CD4-positive, CD25-positive, alpha-beta regulatory T cell (primary cell): ENCODE measurements at regions not wholly inside any gene's neighbourhood (a gene's known extent, or its start where the extent isn't known, plus 50 kb on each side); places are given as distances from the start of the nearest gene placed in this dataset.

Source experiments
- ATAC-seq, 2 donors: fragments of 150-1000 bp; cut with Tn5 transposase; one replicate each; pipeline ENCODE4 v1.10.0; 2021; ENCODE audit warnings: low read depth in 2 of 2, moderate number of reproducible peaks in 2 of 2, moderate library complexity in 1 of 2
- DNase-seq, 3 donors: peaks; one replicate each; pipeline versions ENCODE4 v3.0.0 to v3.0.0-alpha.2; 2012 to 2022; ENCODE audit warnings: mixed read lengths in 1 of 3
- H3K27ac ChIP-seq: one replicate; pipeline ENCODE4 v1.7.0; 2013; ENCODE audit warnings: mild to moderate bottlenecking, low read length; ENCODE audit not compliant: insufficient read depth, poor library complexity, severe bottlenecking
- H3K27me3 ChIP-seq: one replicate; pipeline ENCODE4 v1.7.0; 2013; ENCODE audit warnings: low read length; ENCODE audit not compliant: control insufficient read depth, insufficient read depth
- H3K36me3 ChIP-seq: one replicate; pipeline ENCODE4 v1.7.0; 2013; ENCODE audit warnings: mild to moderate bottlenecking, low read length, moderate library complexity; ENCODE audit not compliant: control insufficient read depth, insufficient read depth
- H3K4me1 ChIP-seq: 2 replicates; pipeline ENCODE4 v1.7.0; 2013; ENCODE audit warnings: mild to moderate bottlenecking, low read length; ENCODE audit not compliant: insufficient read depth, control insufficient read depth, poor library complexity, severe bottlenecking
- H3K4me3 ChIP-seq: one replicate; pipeline ENCODE4 v1.7.0; 2013; ENCODE audit warnings: low read depth, mild to moderate bottlenecking, low read length, moderate library complexity
- H3K9me3 ChIP-seq, 2 experiments: 1 replicate in 1 of 2; 2 replicates in 1 of 2; pipeline ENCODE4 v1.7.0; 2013; ENCODE audit warnings: low read length in 2 of 2, mild to moderate bottlenecking in 1 of 2, moderate library complexity in 1 of 2; ENCODE audit not compliant: control insufficient read depth in 2 of 2
- H3K27ac Mint-ChIP-seq, 3 donors: one replicate each; pipeline ENCODE4 v1.8.0; 2020 to 2022; ENCODE audit warnings: mild to moderate bottlenecking in 3 of 3, mixed read lengths in 3 of 3, moderate library complexity in 2 of 3
- H3K27me3 Mint-ChIP-seq: one replicate; pipeline ENCODE4 v1.8.0; 2022; ENCODE audit warnings: mild to moderate bottlenecking, mixed read lengths
- H3K36me3 Mint-ChIP-seq: one replicate; pipeline ENCODE4 v1.8.0; 2020; ENCODE audit warnings: mixed read lengths
- H3K4me1 Mint-ChIP-seq, 4 donors: one replicate each; pipeline ENCODE4 v1.8.0; 2020 to 2022; ENCODE audit warnings: mixed read lengths in 4 of 4, mild to moderate bottlenecking in 1 of 4
- H3K4me3 Mint-ChIP-seq, 4 donors: one replicate each; pipeline ENCODE4 v1.8.0; 2020 to 2022; ENCODE audit warnings: mild to moderate bottlenecking in 4 of 4, mixed read lengths in 4 of 4, moderate library complexity in 3 of 4
- H3K9me3 Mint-ChIP-seq, 7 donors: one replicate each; pipeline ENCODE4 v1.8.0; 2020 to 2022; ENCODE audit warnings: mixed read lengths in 7 of 7, mild to moderate bottlenecking in 3 of 7, moderate library complexity in 2 of 7

DNA sequence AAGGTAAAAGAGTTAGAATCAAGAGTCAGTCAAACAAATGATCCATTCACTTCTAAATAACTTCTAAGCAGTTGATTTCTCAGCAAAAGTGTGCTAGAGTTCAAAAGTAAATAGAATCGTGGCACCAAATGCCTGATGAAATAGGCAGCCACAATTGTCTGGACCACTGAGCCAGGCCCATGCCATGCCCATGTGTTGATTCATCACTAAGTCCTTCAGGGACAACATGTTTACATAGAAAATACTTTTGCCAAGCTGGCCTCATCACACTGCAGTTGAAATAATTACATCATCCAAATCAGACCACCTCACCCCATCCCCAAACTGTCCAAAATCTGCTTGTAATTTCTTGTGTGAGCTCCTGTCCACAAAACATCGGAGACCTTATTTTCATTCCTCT lies 216.3 kb downstream of the IGSF11 start:
- Histone ChIP-seq H3K27me3 (no peaks in the 10 kb centered on the region), H3K4me3 (no peak overlapping the region), H3K36me3 (no peaks in the 10 kb centered on the region), H3K4me1 (no peaks in the 10 kb centered on the region), H3K9me3 (no peaks in the 10 kb centered on the region), H3K27ac (no peak overlapping the region)
- H3K9me3 Mint-ChIP-seq = no peaks in the 10 kb centered on the region
- DNase-seq (no peak), ATAC-seq (no peak)
- H3K27ac Mint-ChIP-seq = no peak overlapping the region
- peaks cover 7% of the 10 kb centered on the region for H3K27me3 Mint-ChIP-seq
- H3K36me3 Mint-ChIP-seq = no peaks in the 10 kb centered on the region
- H3K4me1 Mint-ChIP-seq = peaks cover 0 to 2% (median 0%) of the 10 kb centered on the region in 4 donors
- H3K4me3 Mint-ChIP-seq = no peak overlapping the region

DNA sequence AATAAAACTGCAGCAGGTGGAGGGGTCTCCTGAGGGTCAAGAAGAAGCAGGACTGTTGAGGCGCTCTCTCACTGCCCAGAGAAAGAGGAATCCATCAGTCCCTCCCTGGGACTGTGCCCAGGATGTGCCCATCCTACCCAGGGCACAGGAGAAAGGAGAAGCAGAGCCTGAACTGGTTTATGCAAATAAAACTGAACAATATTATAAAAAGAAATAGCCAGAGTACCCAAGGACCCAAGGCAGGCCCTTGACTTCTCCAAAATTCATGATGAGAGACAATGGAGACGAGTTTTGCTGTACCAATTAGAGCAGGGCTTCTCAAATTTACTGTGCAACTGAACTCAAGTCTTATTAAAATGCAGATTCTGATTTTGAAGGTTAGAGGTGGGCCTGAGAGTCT lies 211.0 kb downstream of the IGSF11 start:
- H3K9me3 ChIP-seq = no peaks in the 10 kb centered on the region
- no peaks in the 10 kb centered on the region for H3K36me3 ChIP-seq
- no peaks in the 10 kb centered on the region for H3K9me3 Mint-ChIP-seq
- no peak overlapping the region for H3K4me3 ChIP-seq
- H3K36me3 Mint-ChIP-seq = no peaks in the 10 kb centered on the region
- DNase-seq (no peak), ATAC-seq (no peak)
- H3K27me3 Mint-ChIP-seq = no peaks in the 10 kb centered on the region
- H3K4me1 Mint-ChIP-seq = no peaks in the 10 kb centered on the region
- no peak overlapping the region for H3K27ac ChIP-seq
- no peaks in the 10 kb centered on the region for H3K4me1 ChIP-seq
- peaks cover 3% of the 10 kb centered on the region for H3K27me3 ChIP-seq
- no peak overlapping the region for H3K27ac Mint-ChIP-seq
- H3K4me3 Mint-ChIP-seq = no peak overlapping the region

DNA sequence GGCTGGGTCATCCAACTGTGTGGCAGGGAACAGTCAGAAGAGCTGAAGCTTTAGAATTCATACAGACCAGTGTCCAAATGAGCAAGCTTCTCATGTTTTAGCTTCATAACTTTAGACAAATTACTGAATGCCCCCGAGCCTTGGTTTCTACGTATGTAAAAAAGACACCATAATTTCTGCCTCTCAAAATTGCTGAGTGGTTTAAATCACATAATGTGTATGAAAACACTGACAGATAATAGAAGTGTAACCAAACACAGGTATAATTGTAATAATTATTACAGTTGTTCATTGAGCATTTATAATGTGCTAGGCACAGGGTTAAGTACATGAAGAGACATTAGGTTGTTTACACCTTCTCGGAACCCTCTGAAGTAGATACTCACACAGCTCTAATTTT lies 207.2 kb downstream of the IGSF11 start:
- Mint-ChIP-seq H3K4me1 (no peaks in the 10 kb centered on the region), H3K27me3 (no peaks in the 10 kb centered on the region), H3K36me3 (no peaks in the 10 kb centered on the region), H3K9me3 (no peaks in the 10 kb centered on the region), H3K4me3 (no peak overlapping the region), H3K27ac (no peak overlapping the region)
- ATAC-seq (no peak), DNase-seq (no peak)
- H3K36me3 ChIP-seq = no peaks in the 10 kb centered on the region
- no peaks in the 10 kb centered on the region for H3K9me3 ChIP-seq
- no peak overlapping the region for H3K4me3 ChIP-seq
- no peaks in the 10 kb centered on the region for H3K4me1 ChIP-seq
- peaks cover 3% of the 10 kb centered on the region for H3K27me3 ChIP-seq
- no peak overlapping the region for H3K27ac ChIP-seq

DNA sequence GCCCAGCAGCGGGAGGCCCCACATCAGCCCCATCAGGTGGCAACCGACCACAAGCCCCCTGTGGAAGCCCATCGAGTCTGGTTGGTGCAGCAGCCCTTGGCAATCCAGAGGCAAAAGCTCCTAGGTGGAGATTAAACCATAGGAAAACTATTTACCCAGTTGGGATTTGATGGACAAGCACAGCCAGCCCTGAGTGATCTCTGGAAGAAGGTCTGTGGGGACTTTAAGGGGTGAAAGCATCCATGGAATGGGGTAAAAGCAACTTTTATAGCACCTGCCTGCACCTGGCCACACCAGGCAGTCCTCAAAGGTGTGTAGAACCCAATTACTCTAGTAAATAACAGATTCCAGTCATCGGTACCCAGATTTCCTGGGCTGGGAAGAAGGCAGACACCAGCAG lies 206.3 kb downstream of the IGSF11 start:
- Mint-ChIP-seq H3K4me1 (no peaks in the 10 kb centered on the region), H3K27ac (no peak overlapping the region), H3K36me3 (no peaks in the 10 kb centered on the region), H3K27me3 (no peaks in the 10 kb centered on the region), H3K9me3 (no peaks in the 10 kb centered on the region), H3K4me3 (no peak overlapping the region)
- Histone ChIP-seq H3K4me3 (no peak overlapping the region), H3K27me3 (peaks cover 3% of the 10 kb centered on the region), H3K36me3 (no peaks in the 10 kb centered on the region), H3K27ac (no peak overlapping the region), H3K4me1 (no peaks in the 10 kb centered on the region), H3K9me3 (no peaks in the 10 kb centered on the region)
- DNase-seq (no peak), ATAC-seq (no peak)

DNA sequence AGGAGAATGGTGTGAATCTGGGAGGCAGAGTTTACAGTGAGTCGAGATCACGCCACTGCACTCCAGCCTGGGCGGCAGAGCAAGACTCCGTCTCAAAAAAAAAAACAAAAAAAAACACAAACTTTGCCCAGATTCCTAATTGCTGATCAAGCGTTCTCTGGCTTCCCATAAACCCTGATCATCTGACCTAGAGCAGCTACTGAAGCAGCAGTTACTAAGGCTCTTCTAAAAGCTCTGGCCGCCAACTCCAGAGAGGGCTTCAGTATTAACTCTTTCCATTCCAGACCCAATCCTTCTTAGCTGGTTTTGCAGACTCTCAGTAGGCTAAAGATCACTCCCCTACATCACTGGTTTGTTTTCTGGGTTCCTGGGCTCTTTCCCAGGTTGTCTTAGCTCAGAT lies 201.6 kb downstream of the IGSF11 start:
- no peaks in the 10 kb centered on the region for H3K27me3 ChIP-seq
- H3K4me3 Mint-ChIP-seq = no peak overlapping the region
- no peak for ATAC-seq
- H3K4me3 ChIP-seq = no peak overlapping the region
- no peak overlapping the region for H3K27ac ChIP-seq
- no peaks in the 10 kb centered on the region for H3K36me3 ChIP-seq
- peaks cover 4% of the 10 kb centered on the region for H3K27me3 Mint-ChIP-seq
- H3K36me3 Mint-ChIP-seq = no peaks in the 10 kb centered on the region
- H3K9me3 Mint-ChIP-seq = peaks cover 0 to 2% (median 0%) of the 10 kb centered on the region in 7 donors
- H3K27ac Mint-ChIP-seq = no peak overlapping the region
- H3K9me3 ChIP-seq = no peaks in the 10 kb centered on the region
- H3K4me1 ChIP-seq = no peaks in the 10 kb centered on the region
- H3K4me1 Mint-ChIP-seq = no peaks in the 10 kb centered on the region
- no peak for DNase-seq

DNA sequence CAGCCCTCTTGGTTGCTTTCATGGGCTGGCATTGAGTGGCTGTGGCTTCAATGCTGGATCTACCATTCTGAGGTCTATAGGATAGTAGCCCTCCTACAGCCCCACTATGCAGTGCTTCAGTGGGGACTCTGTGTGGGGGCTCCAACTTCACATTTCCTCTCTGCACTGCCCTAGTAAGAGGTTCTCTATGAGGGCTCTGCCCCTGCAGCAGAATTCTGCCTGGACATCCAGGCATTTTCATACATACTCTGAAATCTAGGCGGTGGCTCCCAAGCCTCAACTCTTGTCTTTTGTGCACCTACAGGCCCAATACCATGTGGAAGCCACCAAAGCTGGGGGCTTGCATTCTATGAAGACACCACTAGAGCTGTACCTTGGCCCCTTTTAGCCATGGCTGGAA lies 195.8 kb downstream of the IGSF11 start:
- H3K27me3 Mint-ChIP-seq = peaks cover 11% of the 10 kb centered on the region

DNA sequence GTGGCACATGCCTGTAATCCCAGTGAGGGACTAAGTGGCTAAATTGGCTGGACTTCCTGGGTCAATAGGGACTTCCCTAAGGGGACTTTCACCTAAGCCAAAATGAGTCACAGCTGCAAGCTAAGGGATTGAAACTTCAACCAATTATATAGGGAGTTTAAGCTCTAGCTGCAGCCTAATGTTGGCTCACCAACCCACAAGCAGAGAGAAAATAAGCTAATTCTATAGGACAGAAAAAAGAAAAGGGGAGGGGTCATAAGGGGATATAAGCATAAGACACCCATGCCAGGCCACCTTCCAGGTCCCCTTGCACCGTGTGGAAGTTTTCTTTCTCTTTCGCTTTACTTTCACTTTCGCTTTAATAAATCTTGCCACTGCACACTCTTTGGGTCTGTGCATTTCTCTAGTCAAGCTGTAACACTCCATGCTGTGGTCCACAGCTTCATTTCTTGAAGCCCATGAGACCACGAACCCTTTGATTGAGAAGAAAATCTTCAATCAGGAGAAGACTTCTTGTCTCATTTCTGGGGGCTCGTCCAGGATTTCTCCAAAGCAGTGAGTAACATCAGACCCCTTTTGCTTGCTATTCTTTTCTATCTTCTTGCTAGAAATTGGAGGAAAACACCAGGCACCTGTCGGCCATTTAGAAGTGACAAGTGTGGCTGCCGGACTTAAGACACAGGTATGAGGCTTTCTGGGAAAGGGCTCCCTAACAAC lies 192.3 kb downstream of the IGSF11 start:
- no peaks in the 10 kb centered on the region for H3K4me1 ChIP-seq
- H3K36me3 ChIP-seq = no peaks in the 10 kb centered on the region
- no peak overlapping the region for H3K27ac ChIP-seq
- H3K27ac Mint-ChIP-seq = no peak overlapping the region
- ATAC-seq (no peak), DNase-seq (peak in 1 of 3 donors; percentile 7)
- H3K27me3 ChIP-seq = no peaks in the 10 kb centered on the region
- H3K36me3 Mint-ChIP-seq = no peaks in the 10 kb centered on the region
- H3K4me3 ChIP-seq = no peak overlapping the region
- peaks cover 12 to 26% of the 10 kb centered on the region in 2 experiments for H3K9me3 ChIP-seq
- peaks cover 0 to 44% (median 7%) of the 10 kb centered on the region in 7 donors for H3K9me3 Mint-ChIP-seq
- H3K27me3 Mint-ChIP-seq = peaks cover 6% of the 10 kb centered on the region
- no peaks in the 10 kb centered on the region for H3K4me1 Mint-ChIP-seq
- peak overlapping the region in 1 of 4 donors; percentile 77 for H3K4me3 Mint-ChIP-seq

More for the DNA sequence above, 195.8 kb downstream of the IGSF11 start:
- no peaks in the 10 kb centered on the region for H3K36me3 ChIP-seq
- no peaks in the 10 kb centered on the region for H3K4me1 ChIP-seq
- H3K27me3 ChIP-seq = no peaks in the 10 kb centered on the region
- H3K9me3 Mint-ChIP-seq = peaks cover 0 to 33% (median 7%) of the 10 kb centered on the region in 7 donors
- H3K27ac ChIP-seq = no peak overlapping the region
- DNase-seq (no peak), ATAC-seq (no peak)
- H3K36me3 Mint-ChIP-seq = no peaks in the 10 kb centered on the region
- H3K4me1 Mint-ChIP-seq = no peaks in the 10 kb centered on the region
- H3K4me3 ChIP-seq = no peak overlapping the region
- peaks cover 9 to 25% of the 10 kb centered on the region in 2 experiments for H3K9me3 ChIP-seq
- H3K4me3 Mint-ChIP-seq = no peak overlapping the region
- H3K27ac Mint-ChIP-seq = no peak overlapping the region

DNA sequence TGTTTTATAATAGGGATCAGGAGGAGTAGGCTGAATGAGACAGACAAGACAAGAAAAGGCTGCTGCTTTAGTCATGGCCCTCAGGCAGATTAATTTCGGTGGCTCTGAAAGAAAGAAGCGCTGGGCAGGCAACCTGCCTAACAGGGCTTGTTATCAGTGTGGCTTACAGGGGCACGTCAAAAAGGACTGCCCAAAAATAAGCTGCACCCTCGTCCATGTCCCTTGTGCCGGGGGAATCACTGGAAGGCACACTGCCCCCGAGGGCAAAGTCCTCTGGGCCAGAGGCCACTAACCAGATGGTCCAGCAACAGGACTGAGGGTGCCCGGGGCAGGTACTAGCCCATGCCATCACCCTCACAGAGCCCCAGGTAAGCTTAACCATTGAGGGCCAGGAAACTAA lies 188.5 kb downstream of the IGSF11 start:
- Histone ChIP-seq H3K4me3 (no peak overlapping the region), H3K9me3 (peaks cover 12 to 21% of the 10 kb centered on the region in 2 experiments), H3K36me3 (no peaks in the 10 kb centered on the region), H3K27ac (no peak overlapping the region), H3K4me1 (no peaks in the 10 kb centered on the region), H3K27me3 (no peaks in the 10 kb centered on the region)
- Mint-ChIP-seq H3K4me1 (peaks cover 0 to under 1% (median 0%) of the 10 kb centered on the region in 4 donors), H3K27me3 (peaks cover 10% of the 10 kb centered on the region), H3K4me3 (no peak overlapping the region), H3K27ac (no peak overlapping the region), H3K36me3 (no peaks in the 10 kb centered on the region), H3K9me3 (peaks cover 0 to 34% (median 9%) of the 10 kb centered on the region in 7 donors)
- no peak for ATAC-seq
- no peak for DNase-seq
